ENCODE measurements at regions not wholly inside any gene's neighbourhood (a gene's known extent, or its start where the extent isn't known, plus 50 kb on each side); places are given as distances from the start of the nearest gene placed in this dataset.

DNA sequence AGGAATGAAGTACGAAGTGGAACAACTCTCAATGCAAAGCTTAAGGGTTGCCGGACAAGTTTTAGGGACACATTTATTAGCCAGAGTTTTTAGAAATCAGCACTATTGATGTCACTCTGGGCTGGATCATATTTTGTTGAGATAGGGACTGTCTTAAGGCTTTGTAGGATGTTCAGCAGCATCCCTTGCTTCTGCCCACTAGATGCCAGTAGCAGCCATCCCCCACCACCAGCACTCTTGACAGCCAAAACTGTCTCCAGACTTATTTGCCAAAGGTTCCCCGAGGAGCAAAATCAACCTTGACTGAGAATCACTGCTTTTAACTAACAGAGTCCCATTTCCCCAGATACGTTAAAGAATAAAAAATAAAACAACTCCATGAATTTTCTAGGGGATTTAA is 1497.3 kb downstream of the STIM2 start:
- H3K4me2 ChIP-seq: no peak overlapping the region
- H3K27me3 ChIP-seq (ENCODE audit: insufficient read depth, low read depth): no peaks in the 10 kb centered on the region
- no peak for DNase-seq
- POLR2A ChIA-PET (ENCODE audit: unreplicated experiment): no interaction called here
- no peaks in the 10 kb centered on the region for H3K9me3 ChIP-seq (ENCODE audit: insufficient read depth, low read depth)
- H3K9me2 ChIP-seq (ENCODE audit: insufficient read depth): no peaks in the 10 kb centered on the region
- H2AFZ ChIP-seq: no peak overlapping the region
- H3K79me2 ChIP-seq (ENCODE audit: low read depth): no peaks in the 10 kb centered on the region
- H3K4me3 ChIP-seq: no peak overlapping the region
- CTCF ChIA-PET: no interaction called here
- H3K4me1 ChIP-seq (replicated peaks; ENCODE audit: insufficient read depth): no peaks in the 10 kb centered on the region
- TF ChIP-seq EZH2 (IDR thresholded peaks at IDR 0.05; ENCODE audit: low read depth) (no peak), CTCF (conservative IDR thresholded peaks at IDR 0.05) (no peak)
- H3F3A ChIP-seq (ENCODE audit: insufficient read depth, low read depth): no peaks in the 10 kb centered on the region
- no TSS peak for BruUV-seq (replicated peaks)
- no peak overlapping the region for H3K27ac ChIP-seq
- intact Hi-C loops (cut with micrococcal nuclease; ENCODE audit: unreplicated experiment): no loop called here
- no peaks in the 10 kb centered on the region for H3K36me3 ChIP-seq (ENCODE audit: low read depth)
- no peaks in the 10 kb centered on the region for H4K20me1 ChIP-seq (ENCODE audit: insufficient read depth)

- H3K9me3 ChIP-seq (ENCODE audit: insufficient read depth, low read depth): no peaks in the 10 kb centered on the region
- BruUV-seq (replicated peaks): no TSS peak
- no peaks in the 10 kb centered on the region for H3K36me3 ChIP-seq (ENCODE audit: low read depth)
- TF ChIP-seq CTCF (conservative IDR thresholded peaks at IDR 0.05) (no peak), EZH2 (IDR thresholded peaks at IDR 0.05; ENCODE audit: low read depth) (no peak)
- no peaks in the 10 kb centered on the region for H3K79me2 ChIP-seq (ENCODE audit: low read depth)
- no peaks in the 10 kb centered on the region for H3K4me1 ChIP-seq (replicated peaks; ENCODE audit: insufficient read depth)
- no peak for DNase-seq
- H3K4me3 ChIP-seq: no peak overlapping the region
- ChIA-PET POLR2A (ENCODE audit: unreplicated experiment) (no interaction called here), CTCF (no interaction called here)
- no peaks in the 10 kb centered on the region for H3K9me2 ChIP-seq (ENCODE audit: insufficient read depth)
- no peak overlapping the region for H3K4me2 ChIP-seq
- intact Hi-C loops (cut with micrococcal nuclease; ENCODE audit: unreplicated experiment): no loop called here
- H3F3A ChIP-seq (ENCODE audit: insufficient read depth, low read depth): no peaks in the 10 kb centered on the region
- H4K20me1 ChIP-seq (ENCODE audit: insufficient read depth): no peaks in the 10 kb centered on the region
- no peaks in the 10 kb centered on the region for H3K27me3 ChIP-seq (ENCODE audit: insufficient read depth, low read depth)
- H2AFZ ChIP-seq: no peak overlapping the region
- H3K27ac ChIP-seq: no peak overlapping the region
These were observed 1498.0 kb downstream of the STIM2 start for GRCh38 chr4:28358606-28359005.

GRCh38 chr4:28360681-28361080 is 1500.0 kb downstream of the STIM2 start:
- Histone ChIP-seq H3K9me2 (ENCODE audit: insufficient read depth) (no peaks in the 10 kb centered on the region), H2AFZ (no peak overlapping the region), H3K27me3 (ENCODE audit: insufficient read depth, low read depth) (no peaks in the 10 kb centered on the region), H4K20me1 (ENCODE audit: insufficient read depth) (no peaks in the 10 kb centered on the region), H3K36me3 (ENCODE audit: low read depth) (no peaks in the 10 kb centered on the region), H3K4me1 (replicated peaks; ENCODE audit: insufficient read depth) (no peaks in the 10 kb centered on the region), H3K27ac (no peak overlapping the region), H3F3A (ENCODE audit: insufficient read depth, low read depth) (no peaks in the 10 kb centered on the region), H3K79me2 (ENCODE audit: low read depth) (no peaks in the 10 kb centered on the region), H3K4me3 (no peak overlapping the region), H3K4me2 (no peak overlapping the region), H3K9me3 (ENCODE audit: insufficient read depth, low read depth) (no peaks in the 10 kb centered on the region)
- TF ChIP-seq CTCF (conservative IDR thresholded peaks at IDR 0.05): no peak
- TF ChIP-seq EZH2 (IDR thresholded peaks at IDR 0.05; ENCODE audit: low read depth): no peak
- CTCF ChIA-PET: no interaction called here
- intact Hi-C loops (cut with micrococcal nuclease; ENCODE audit: unreplicated experiment): no loop called here
- BruUV-seq (replicated peaks): no TSS peak
- DNase-seq: no peak
- POLR2A ChIA-PET (ENCODE audit: unreplicated experiment): no interaction called here
